NCI-H446 (cell line): ENCODE measurements at regions not wholly inside any gene's neighbourhood (a gene's known extent, or its start where the extent isn't known, plus 50 kb on each side); places are given as distances from the start of the nearest gene placed in this dataset.

ENCODE experiments used
- DNase-seq, 2 experiments: peaks; one replicate each; lab custom pipeline; 2025; lab: John Stamatoyannopoulos, UW

DNA sequence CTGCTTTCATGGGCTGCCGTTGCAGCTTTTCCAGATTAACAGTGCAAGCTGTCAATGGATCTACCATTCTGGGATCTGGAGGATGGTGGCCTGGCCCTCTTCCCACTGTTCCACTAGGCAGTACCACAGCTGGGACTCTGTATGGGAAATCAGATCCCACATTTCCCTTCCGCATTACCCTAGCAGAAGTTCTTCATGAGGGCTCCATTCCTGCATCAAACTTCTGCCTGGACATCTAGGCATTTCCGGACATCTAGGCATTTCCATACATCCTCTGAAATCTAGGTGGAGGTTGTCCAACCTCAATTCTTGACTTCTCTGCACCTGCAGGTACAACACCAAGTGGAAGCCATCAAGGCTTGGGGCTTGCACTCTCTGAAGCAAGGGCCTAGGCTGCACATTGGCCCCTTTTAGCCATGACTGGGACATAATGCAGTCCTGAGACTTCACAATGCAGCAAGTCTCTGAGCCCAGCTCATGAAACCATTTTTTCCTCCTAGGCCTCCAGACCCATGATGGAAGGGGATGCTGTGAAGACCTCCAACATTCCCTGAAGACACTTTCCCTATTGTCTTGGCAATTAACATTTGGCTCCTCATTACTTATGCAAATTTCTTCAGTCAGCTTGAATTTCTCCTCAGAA is 863.3 kb downstream of the C12orf50 start:
- DNase-seq, result no peak

DNA sequence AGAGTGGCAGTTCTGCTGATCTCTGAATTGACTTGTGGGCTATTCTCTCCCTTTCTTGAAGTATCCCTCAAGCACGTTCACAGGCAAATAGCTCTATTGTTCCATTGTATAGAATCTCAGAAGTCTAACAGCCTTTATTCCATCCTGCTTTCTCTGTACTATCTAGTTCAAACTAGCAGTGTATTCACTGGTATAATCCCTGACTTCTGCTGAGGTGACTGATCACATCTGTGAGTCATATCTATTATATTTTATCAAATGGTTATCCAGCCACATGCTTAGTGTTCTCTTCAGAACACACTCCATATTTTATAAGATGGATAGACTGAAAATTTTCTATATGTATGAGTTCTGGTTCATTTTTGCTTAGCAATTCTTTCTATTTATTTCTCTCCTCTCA is 866.1 kb downstream of the C12orf50 start:
- DNase-seq, result no peak

DNA sequence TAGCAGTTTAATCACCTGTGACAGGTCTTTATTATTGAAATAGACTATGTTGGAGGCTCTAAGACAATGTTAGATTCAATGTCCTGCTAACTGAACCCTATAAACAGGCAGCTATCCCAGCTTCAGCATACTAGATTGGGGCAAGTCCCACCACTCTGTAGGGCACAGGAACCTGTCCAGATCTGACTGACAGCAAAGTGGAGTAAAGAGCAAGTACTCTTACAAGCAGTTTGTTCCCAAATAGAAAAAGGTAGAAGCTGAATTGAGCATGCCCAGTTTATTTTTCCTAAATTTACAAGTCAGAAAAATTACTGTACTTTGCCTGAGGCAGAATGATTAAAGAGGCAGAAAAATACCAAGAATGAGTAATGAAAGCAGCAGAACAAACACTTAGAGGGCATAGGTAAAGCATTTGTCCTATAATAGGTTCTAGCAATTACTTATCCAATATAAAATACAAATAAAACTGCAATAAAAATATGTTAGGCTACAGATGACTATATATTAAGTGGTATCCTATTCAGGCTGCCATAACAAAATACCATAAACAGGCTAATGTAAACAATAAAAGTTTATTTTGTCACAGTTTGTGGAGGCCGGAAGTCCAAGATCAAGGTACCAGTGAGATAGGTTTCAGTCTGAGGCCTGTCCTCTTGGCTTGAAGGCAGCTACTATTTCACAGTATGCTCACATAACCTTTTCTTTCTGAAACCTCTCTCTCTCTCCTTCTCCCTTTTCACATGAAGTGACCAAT is 868.2 kb downstream of the C12orf50 start:
- DNase-seq, result no peak

DNA sequence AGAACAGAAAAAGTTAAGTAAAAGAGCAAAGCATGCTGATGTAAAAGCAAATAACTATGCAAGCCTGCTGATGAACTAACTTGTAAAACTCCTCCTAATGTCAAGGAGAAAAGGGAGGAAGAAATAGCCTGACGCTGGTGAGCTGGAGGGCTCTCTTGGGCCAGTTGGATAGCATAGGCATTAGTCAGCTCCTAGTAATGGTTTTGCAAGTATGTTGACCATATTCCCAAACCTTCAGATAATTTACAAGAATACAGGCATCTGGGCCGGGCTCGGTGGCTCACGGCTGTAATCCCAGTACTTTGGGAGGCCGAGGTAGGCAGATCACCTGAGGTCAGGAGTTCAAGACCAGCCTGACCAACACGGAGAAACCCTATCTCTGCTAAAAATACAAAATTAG is 871.4 kb downstream of the C12orf50 start:
- DNase-seq, result no peak

DNA sequence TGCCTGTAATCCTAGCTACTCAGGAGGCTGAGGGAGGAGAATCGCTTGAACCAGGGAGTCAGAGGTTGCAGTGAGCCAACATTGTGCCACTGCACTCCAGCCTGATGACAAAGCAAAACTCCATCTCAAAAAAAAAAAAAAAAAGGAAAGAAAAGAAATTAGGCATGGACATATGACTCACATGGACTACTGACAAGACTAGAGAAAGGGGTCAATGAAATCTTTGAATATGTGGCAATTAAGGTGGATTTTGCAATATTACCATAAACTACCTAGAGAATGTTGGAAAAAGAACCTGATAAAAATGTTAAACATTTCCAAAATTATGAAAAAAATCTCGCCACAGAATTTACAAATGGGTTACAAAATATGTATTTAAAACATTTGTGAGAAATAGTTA is 873.6 kb downstream of the C12orf50 start:
- DNase-seq, result no peak

DNA sequence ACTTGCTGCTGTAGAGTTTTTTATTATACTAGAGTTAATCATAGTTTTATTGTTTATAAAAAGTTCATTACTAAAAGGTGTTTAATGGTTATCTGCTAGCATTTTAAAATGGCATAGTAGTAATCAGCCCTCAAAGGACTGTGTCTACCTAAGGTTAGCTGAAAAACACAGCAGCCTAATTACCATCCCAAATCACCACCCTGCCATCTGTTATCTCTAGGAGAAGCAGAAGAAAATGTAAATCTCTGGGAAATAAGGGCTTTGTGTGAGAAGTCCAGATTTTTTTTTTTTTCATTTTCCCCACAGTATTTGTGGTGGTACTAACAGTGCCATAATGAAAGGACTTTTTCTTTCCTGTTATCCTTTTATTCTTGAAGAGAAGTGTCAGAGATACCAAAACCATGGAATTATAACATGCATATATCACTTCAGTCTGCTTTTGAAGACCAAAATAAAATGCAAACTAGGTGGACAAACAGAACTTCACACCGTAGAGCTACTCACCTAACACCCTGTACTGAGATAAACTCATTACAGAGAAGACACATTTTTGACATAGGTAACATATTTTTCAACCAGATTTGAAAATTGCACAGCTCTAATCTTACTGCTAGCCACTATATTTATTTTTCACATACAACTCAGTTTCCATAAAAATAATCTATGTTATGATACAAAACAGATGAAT is 876.2 kb downstream of the C12orf50 start:
- peak in 1 of 2 experiments; percentile 6 for DNase-seq

DNA sequence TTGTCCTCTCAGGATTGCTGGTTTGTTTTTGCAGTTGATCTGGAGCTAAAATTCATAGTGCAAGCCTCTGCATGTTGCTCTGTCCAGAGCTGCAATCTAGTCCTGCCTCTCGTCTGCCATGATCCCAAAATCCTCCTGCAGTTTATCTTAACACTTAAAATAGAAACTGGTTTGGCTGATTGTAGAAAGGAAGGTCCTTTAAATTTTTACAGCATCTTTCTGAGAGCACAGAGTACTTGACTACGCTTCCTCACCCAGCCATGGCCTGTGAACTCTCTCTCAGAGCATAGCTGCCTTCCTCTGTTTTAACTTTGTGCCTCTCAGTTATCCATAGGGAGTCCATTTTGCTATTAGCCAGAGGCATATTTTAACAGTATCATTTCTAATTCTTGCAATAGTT is 877.1 kb downstream of the C12orf50 start:
- DNase-seq, result no peak

DNA sequence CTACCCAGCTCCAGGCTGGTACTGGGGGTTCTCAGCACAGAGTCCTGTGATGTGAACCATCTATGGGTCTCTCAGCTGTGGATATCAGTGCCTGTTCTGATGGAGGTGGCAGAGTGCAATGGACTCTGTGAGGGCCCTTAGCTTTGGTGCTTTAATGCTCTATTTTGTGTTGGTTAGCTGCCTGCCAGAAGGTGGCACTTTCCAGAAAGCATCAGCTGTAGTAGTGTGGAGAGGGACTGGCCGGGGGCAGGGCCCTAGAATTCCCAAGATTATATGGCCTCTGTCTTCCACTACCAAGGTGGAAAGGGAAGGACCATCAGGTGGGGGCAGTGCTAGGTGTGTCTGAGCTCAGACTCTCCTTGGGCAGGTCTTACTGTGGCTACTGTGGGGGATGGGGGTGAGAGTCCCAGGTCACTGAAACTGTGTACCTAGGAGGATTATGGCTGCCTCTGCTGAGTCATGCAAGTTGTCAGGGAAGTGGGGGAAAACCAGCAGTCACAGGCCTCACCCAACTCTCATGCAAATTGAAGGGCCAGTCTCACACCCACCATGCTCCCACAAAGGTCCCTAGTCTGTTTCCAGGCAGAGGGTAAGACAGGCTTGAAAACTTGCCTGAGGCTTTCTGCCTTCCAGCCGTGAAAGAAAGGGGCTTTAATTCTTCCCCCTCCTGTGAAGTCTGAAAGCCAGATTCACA is 878.1 kb downstream of the C12orf50 start:
- DNase-seq, result no peak

DNA sequence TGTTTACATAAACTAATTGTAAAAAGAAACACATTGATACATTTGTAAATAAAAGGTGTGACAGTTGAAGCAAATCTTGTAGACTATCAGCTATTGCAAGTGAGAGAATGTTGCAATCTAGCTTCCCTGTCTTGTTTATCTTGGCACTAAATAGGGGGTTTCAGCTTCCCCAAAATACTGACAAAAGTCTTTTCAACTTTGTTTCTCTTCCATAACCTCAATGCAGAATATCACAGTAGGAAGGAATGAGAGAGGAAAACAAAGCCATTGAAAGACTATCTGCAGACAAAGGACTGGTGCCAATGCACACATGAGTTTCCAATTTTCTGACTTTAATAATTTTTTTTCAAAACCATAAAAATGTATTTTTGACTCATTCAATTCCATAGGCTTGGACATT is 886.2 kb upstream of the MGAT4C start:
- no peak for DNase-seq

DNA sequence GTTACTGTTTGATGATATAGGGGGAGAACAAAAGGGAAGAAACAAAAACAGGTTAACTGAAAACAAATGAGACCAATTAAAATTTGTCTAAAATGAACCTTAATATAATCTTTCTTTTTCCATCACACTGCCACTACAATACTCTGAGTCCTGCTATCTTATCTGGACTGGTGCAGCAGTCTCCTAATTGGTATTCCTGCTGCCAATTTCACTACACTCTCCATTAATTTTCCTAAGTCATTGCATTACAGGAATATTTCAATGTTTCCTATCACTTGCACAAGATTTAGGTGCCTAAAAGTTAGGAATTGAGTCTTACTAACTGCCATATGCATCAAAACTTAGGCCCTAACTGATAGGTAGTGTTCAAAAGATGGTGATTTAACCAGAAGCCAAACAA is 884.9 kb upstream of the MGAT4C start:
- DNase-seq, result no peak

DNA sequence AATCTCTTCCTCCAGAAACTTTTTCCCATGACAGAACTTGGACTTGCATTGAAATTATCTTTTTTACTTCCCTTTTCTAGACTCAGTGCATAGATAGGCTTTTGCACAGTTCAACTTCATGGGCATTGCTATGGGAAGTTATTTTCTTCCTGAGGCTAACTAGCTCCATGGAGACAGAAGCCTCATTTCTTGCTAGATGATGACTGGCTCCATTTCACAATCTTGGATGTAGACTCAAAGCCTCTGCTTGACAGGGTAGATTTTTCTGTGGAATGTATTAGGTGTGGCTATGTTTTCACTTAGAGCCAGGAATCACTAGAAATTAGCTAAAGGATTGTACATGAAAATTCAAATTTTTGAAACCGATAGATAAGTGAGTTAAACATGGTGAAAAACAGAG is 884.1 kb upstream of the MGAT4C start:
- no peak for DNase-seq

DNA sequence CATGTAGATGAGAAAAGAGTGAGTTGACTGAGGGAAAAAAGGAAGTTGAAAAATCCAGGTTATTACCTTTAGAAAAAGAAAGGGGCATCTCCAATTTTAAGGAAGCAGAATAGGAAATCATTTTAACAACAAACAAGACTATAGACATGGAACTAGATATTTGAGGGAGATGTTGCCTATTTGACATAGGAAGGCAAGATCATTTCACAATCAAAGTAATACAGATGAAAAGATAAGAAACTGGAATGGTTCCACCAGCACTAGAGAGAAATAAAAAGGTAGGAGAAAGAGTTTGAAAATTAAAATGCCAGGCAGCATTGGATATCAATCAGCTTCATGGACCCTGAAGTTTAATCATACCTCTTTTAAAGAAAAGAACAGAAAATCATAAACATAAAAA is 881.0 kb upstream of the MGAT4C start:
- DNase-seq, result no peak

DNA sequence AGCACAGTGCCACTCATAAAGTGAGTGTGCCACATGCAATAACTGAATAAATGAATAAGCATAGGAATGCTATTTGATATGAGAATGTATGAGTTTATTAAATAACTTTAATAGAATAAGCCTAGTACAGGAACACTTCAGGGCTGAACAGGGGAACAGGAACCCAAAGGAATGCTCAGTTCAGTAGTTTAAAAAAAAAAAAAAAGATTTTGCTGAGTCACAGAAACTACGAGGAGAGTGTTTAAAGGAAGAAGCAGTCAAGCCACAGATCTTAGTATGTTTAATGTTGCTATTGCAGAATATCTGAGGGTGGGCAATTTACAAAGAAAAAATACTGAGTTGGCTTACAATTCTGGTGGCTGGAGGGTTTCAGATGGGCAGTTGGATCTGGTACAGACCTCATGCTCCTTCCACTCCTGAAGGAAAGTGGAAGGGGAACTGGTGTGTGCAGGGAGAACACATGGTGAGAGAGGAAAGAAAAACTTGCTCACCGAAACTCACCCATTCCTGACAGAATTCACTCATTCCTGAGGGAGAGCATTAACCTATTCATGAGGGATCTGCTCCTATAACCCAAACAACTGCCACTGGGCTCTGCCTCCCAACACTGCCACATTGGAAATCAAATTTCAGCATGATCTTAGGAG is 880.3 kb upstream of the MGAT4C start:
- no peak for DNase-seq

DNA sequence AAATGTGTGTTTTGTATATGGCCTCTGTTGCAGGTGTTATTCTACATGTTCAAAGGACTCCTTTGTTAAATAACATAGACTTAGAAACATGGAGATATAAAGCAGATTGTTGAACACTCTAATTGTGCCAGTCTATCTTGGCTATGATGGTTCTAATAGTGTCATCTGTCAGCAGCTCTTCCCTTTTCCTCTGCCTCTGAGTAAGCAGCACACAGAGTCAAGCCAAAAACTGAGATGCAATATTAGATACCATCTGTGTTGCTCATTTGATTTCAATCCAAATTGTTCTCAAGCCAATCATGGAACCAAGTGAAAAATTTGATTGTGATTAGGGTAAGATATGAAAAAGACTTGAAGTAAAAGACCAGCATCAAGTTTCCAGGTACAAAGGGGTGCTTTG is 871.1 kb upstream of the MGAT4C start:
- DNase-seq, result peak; percentile 83 to 91

DNA sequence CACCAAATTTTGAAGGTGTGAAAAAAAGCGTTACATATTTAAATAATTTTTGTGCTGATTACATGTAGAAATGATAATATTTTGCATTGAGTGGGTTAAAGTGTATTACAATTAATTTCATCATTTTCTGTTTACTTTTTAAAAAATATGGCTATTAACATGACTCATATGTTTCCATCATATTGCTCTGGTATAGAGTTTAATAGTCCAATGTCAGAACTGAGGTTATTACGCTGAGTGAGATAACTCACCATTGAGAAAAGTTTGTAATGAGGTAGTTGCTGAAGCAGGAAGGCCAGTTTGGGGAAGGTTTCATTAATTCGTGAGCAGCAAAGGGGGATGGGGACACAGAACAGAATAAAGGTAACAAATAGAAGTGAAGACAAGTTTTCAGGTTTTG is 865.7 kb upstream of the MGAT4C start:
- DNase-seq, result no peak

DNA sequence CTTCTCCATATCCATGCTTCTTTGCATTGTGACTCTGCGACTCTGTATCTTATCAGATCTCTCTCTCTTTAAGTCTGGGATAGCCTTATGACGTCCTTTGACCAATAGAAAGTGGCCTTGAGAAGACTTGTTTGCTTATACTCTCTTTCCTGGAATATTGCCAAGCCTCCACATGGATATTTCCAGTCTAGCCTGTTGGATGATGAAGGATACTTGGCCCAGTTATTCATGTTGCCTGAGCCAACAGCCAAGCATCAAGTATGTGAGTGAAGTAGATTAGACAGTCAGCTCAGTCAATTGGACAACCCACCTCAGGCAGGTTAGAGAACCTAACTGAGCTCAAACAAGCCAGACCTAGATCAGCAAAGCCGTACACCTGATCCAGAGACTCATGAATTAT is 864.2 kb upstream of the MGAT4C start:
- DNase-seq, result peak; percentile 84 to 94

DNA sequence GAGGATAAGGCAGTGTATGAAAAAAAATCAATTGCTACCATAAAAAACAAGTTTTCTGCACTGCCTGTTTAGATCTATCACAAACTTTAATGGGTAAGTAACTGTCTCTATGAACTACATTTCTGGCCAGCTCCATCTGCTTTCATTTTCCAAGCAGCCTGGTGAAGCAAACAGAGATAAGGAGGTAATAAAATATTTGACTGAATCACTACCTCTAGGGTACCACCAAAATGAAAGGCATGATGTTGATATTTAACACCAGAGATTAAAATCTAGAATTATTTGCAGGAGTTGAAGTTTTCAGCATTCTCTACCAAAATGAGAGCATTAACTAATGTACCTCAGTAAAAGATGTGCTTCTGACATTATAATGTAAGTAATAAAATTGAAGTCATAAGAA is 863.5 kb upstream of the MGAT4C start:
- no peak for DNase-seq

DNA sequence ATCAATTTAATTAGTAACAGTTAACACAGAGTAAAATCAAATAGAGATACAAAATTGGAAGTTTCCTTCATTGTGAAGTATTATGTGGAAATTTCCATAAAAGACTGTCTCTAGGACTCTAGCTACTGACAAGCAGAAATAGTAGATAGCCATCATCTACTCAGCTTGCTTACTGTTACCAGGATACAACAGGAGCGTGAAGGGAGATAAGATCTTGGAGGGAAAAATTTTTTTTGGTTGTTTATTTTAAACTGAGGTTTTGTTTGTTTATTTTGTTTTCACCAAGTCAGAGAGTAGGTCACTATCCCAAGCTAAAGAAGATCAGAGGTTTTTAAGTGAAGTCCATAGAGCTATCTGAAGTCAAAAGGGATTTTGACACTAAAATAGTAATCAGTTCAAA is 861.3 kb upstream of the MGAT4C start:
- DNase-seq, result no peak

DNA sequence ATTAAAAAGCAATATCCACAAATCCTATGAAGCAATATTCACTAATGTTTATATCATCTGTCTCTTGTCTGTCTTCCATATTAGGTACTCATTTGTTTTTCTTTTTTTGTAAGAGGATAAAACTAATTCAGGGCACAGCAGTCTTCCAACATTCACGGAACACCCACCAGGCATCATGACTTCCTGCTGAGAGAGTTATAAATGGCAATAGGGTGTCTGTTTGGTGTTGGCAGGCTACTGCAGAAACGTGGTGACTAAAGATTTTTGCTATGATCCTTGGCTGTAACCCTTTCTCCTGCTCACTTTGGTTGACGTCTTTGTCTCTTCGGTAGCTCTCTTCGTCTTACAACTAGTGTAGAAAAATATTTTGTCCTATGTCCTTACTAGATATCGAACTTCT is 860.6 kb upstream of the MGAT4C start:
- no peak for DNase-seq

DNA sequence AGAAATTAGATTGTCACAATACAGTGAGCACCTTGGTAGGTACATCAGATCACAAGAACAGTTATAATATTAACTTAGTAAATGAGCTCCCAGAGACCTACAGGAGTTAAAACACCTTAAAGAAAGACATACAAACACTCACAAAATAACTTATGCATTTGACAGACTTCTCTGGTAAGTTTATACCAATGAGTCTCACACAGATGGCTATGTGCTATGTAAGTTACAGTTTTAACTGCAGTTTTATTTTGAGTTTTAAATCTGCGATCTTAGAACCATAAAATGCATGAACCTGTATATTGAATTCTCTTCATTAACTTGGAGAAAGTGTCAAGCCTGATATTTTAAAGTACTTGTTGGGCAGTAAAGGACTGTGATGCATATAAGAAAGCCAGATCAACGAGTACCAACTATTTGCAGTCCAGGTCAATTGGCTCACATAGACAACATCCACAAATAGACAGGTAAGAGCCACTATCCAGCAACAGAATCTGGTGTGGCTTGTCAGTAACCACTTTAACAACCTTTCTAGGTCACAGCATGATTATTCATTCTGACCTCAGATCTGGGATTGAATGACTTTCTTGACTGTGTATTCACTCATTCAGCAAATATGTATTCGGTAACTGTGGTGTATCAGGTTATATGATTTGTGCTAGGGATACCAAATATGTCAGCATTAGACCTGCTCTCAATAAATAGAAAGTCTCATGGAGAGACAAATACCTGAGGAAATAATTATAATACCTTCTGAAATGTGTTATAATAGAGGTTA is 856.6 kb upstream of the MGAT4C start:
- DNase-seq, result no peak

DNA sequence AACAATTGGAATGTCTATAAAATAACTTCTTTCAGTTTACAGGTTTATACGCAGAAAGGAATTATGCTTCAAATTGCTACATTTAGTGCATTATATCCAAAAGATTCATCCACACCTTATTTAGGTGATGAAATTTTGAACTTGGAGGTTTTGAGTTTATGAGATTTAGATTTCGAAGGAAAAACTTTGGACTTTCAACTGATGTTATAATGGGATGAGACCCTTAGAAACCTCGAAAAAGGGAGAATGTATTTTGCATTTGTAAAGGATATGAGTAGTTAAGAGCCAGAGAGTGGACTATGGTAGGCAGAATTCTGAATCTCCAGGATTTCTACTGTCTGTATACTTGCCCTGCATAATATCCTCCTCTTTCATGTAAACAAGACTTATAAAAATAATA is 851.6 kb upstream of the MGAT4C start:
- DNase-seq, result no peak
